ENCODE measurements at regions not wholly inside any gene's neighbourhood (a gene's known extent, or its start where the extent isn't known, plus 50 kb on each side); places are given as distances from the start of the nearest gene placed in this dataset.

- TF ChIP-seq NR1H2 (CRISPR knock-in tag; IDR thresholded peaks at IDR 0.05), result no peak
- TF ChIP-seq, protein P1, sequence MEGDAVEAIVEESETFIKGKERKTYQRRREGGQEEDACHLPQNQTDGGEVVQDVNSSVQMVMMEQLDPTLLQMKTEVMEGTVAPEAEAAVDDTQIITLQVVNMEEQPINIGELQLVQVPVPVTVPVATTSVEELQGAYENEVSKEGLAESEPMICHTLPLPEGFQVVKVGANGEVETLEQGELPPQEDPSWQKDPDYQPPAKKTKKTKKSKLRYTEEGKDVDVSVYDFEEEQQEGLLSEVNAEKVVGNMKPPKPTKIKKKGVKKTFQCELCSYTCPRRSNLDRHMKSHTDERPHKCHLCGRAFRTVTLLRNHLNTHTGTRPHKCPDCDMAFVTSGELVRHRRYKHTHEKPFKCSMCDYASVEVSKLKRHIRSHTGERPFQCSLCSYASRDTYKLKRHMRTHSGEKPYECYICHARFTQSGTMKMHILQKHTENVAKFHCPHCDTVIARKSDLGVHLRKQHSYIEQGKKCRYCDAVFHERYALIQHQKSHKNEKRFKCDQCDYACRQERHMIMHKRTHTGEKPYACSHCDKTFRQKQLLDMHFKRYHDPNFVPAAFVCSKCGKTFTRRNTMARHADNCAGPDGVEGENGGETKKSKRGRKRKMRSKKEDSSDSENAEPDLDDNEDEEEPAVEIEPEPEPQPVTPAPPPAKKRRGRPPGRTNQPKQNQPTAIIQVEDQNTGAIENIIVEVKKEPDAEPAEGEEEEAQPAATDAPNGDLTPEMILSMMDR (IDR thresholded peaks at IDR 0.05), result no peak
- TF ChIP-seq E2F4 (CRISPR knock-in tag; IDR thresholded peaks at IDR 0.05; ENCODE audit: borderline replicate concordance, low read depth), result no peak
These were observed 373.7 kb downstream of the SOCS6 start for GRCh38 chr18:70662588-70662987.
